Fibroblast of the aortic adventitia (primary cell): ENCODE measurements at regions not wholly inside any gene's neighbourhood (a gene's known extent, or its start where the extent isn't known, plus 50 kb on each side); places are given as distances from the start of the nearest gene placed in this dataset.

Experiments used
- DNase-seq: peaks from one replicate; pipeline ENCODE4 v3.0.0-alpha.2; 2010; ENCODE audit warnings: low read depth
- H3K4me3 ChIP-seq: 2 replicates; pipeline ENCODE4 v1.5.1; 2011; ENCODE audit warnings: low read depth, mild to moderate bottlenecking, control low read depth, low read length, moderate library complexity
- CTCF ChIP-seq: IDR thresholded peaks from 2 replicates; pipeline ENCODE4 v1.5.1; 2011; ENCODE audit warnings: mild to moderate bottlenecking, low read length, control low read depth, inconsistent platforms; ENCODE audit not compliant: insufficient read depth

- no peak overlapping the region for H3K4me3 ChIP-seq
- DNase-seq = no peak
- TF ChIP-seq CTCF = no peak
Measured at GRCh38 chr10:36232935-36233334, 590.8 kb upstream of the FZD8 start.

- no peak overlapping the region for H3K4me3 ChIP-seq
- DNase-seq = peak; percentile 89
- TF ChIP-seq CTCF = no peak
Measured at GRCh38 chr10:36224431-36224985, 582.4 kb upstream of the FZD8 start.

- DNase-seq = peak; percentile 27
- H3K4me3 ChIP-seq = no peak overlapping the region
- no peak for TF ChIP-seq CTCF
Measured at GRCh38 chr10:36221101-36221500, 579.0 kb upstream of the FZD8 start.

GRCh38 chr10:36220151-36220550 lies 578.1 kb upstream of the FZD8 start:
- no peak for TF ChIP-seq CTCF
- H3K4me3 ChIP-seq = no peak overlapping the region
- DNase-seq = no peak

GRCh38 chr10:36211856-36212255 lies 569.8 kb upstream of the FZD8 start:
- no peak overlapping the region for H3K4me3 ChIP-seq
- DNase-seq = no peak
- no peak for TF ChIP-seq CTCF

GRCh38 chr10:36209480-36209879 lies 567.4 kb upstream of the FZD8 start:
- H3K4me3 ChIP-seq = no peak overlapping the region
- TF ChIP-seq CTCF = no peak
- DNase-seq = no peak

- peak; percentile 64 for DNase-seq
- H3K4me3 ChIP-seq = no peak overlapping the region
- TF ChIP-seq CTCF = no peak
Measured at GRCh38 chr10:36202881-36203280, 560.8 kb upstream of the FZD8 start.
